ENCODE measurements at regions not wholly inside any gene's neighbourhood (a gene's known extent, or its start where the extent isn't known, plus 50 kb on each side); places are given as distances from the start of the nearest gene placed in this dataset.

DNA sequence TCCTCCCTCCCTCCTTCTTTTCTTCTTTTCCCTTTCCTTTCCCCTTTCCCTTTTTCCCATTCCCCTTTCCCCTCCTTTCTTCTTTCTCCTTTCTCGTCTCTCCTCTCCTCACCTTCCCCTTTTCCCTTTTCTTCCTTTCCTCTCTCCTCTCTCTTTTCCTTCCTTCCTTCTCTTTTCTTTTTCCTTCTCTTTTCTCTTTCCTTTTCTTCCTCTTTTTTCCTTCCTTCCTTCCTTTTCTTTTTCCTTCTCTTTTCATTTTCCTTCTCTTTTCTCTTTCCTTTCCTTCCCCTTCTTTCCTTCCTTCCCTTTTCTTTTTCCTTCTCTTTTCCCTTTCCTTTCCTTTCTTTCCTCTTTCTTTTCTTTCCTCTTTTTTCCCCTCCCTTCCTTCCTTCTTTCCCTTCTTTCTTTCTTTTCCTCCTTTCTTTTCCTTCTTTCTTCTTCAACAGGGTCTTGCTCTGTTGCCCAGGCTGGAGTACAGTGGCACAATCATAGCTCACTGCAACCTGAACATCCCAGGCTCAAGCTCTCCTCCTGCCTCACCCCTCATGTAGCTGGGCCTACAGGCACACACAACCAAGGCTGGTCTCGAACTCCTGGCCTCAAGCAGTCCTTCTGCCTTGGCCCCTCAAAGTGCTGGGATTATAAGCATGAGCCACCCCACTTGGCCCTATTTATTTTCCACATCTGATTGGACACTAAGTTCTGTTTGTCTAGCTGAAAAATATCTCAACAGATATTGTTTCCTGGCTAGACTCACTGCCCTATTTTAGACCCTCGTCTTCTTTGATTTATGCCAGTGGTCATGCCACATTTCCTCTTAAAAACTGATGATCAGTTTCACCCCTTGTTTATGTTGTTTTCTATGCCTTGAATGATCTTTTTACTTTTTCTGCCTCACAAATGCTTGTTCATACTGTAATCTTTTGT is 57.1 kb upstream of the MACF1 start:
- Histone ChIP-seq H3K27me3 (ENCODE audit: control insufficient read depth in 3 of 3, insufficient read depth in 3 of 3, low read length in 3 of 3) (no peaks in the 10 kb centered on the region), H3K9me3 (ENCODE audit: control insufficient read depth in 3 of 3, low read length in 3 of 3) (no peaks in the 10 kb centered on the region), H3K9ac (ENCODE audit: low read depth in 1 of 3, low read length in 3 of 3) (no peak overlapping the region), H3K4me3 (ENCODE audit: low read length in 3 of 3) (no peak overlapping the region), H3K36me3 (ENCODE audit: control insufficient read depth in 3 of 3, insufficient read depth in 3 of 3, low read length in 3 of 3) (no peaks in the 10 kb centered on the region), H3K4me1 (ENCODE audit: control insufficient read depth in 3 of 3, insufficient read depth in 3 of 3, low read length in 3 of 3) (peaks cover 10 to 18% (median 12%) of the 10 kb centered on the region in 3 donors), H3K27ac (ENCODE audit: low read depth, low read length) (no peak overlapping the region)

GRCh38 chr1:39148942-39149341 is 55.6 kb upstream of the MACF1 start:
- no peak overlapping the region for H3K4me3 ChIP-seq (ENCODE audit: low read length in 3 of 3)
- no peaks in the 10 kb centered on the region for H3K9me3 ChIP-seq (ENCODE audit: control insufficient read depth in 3 of 3, low read length in 3 of 3)
- H3K27ac ChIP-seq (ENCODE audit: low read depth, low read length): no peak overlapping the region
- no peak overlapping the region for H3K9ac ChIP-seq (ENCODE audit: low read depth in 1 of 3, low read length in 3 of 3)
- no peaks in the 10 kb centered on the region for H3K36me3 ChIP-seq (ENCODE audit: control insufficient read depth in 3 of 3, insufficient read depth in 3 of 3, low read length in 3 of 3)
- peaks cover 17 to 20% (median 19%) of the 10 kb centered on the region in 3 donors for H3K4me1 ChIP-seq (ENCODE audit: control insufficient read depth in 3 of 3, insufficient read depth in 3 of 3, low read length in 3 of 3)
- no peaks in the 10 kb centered on the region for H3K27me3 ChIP-seq (ENCODE audit: control insufficient read depth in 3 of 3, insufficient read depth in 3 of 3, low read length in 3 of 3)

DNA sequence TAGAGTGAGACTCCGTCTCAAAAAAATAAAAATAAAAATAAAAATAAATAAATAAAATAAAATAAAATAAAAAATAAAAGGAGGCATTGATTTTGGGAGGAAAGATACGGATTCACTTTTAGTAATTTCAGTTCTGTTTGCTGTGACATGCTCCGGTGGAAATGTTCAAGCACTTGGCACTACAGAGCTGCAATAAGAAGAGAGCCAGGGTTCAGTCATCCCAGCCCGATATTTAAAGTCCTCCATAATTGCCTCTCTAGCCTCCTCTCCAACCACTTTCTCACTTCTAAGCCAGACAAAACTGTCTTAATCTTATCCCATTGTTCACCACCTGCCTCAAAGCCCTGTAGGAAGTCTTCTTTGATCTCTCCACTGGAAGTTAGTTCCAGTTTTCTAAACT is 55.0 kb upstream of the MACF1 start:
- H3K27ac ChIP-seq (ENCODE audit: low read depth, low read length): no peak overlapping the region
- peaks cover 23 to 25% (median 24%) of the 10 kb centered on the region in 3 donors for H3K4me1 ChIP-seq (ENCODE audit: control insufficient read depth in 3 of 3, insufficient read depth in 3 of 3, low read length in 3 of 3)
- no peaks in the 10 kb centered on the region for H3K27me3 ChIP-seq (ENCODE audit: control insufficient read depth in 3 of 3, insufficient read depth in 3 of 3, low read length in 3 of 3)

GRCh38 chr1:39150779-39151178 is 53.7 kb upstream of the MACF1 start:
- H3K9me3 ChIP-seq (ENCODE audit: control insufficient read depth in 3 of 3, low read length in 3 of 3): no peaks in the 10 kb centered on the region
- no peak overlapping the region for H3K27ac ChIP-seq (ENCODE audit: low read depth, low read length)
- no peaks in the 10 kb centered on the region for H3K27me3 ChIP-seq (ENCODE audit: control insufficient read depth in 3 of 3, insufficient read depth in 3 of 3, low read length in 3 of 3)
- no peak overlapping the region for H3K4me3 ChIP-seq (ENCODE audit: low read length in 3 of 3)
- no peak overlapping the region for H3K9ac ChIP-seq (ENCODE audit: low read depth in 1 of 3, low read length in 3 of 3)
- H3K4me1 ChIP-seq (ENCODE audit: control insufficient read depth in 3 of 3, insufficient read depth in 3 of 3, low read length in 3 of 3): peaks cover 29 to 33% (median 32%) of the 10 kb centered on the region in 3 donors
- H3K36me3 ChIP-seq (ENCODE audit: control insufficient read depth in 3 of 3, insufficient read depth in 3 of 3, low read length in 3 of 3): no peaks in the 10 kb centered on the region

More for the DNA sequence above, 55.0 kb upstream of the MACF1 start:
- Histone ChIP-seq H3K4me3 (ENCODE audit: low read length in 3 of 3) (no peak overlapping the region), H3K9ac (ENCODE audit: low read depth in 1 of 3, low read length in 3 of 3) (no peak overlapping the region), H3K36me3 (ENCODE audit: control insufficient read depth in 3 of 3, insufficient read depth in 3 of 3, low read length in 3 of 3) (no peaks in the 10 kb centered on the region), H3K9me3 (ENCODE audit: control insufficient read depth in 3 of 3, low read length in 3 of 3) (no peaks in the 10 kb centered on the region)

DNA sequence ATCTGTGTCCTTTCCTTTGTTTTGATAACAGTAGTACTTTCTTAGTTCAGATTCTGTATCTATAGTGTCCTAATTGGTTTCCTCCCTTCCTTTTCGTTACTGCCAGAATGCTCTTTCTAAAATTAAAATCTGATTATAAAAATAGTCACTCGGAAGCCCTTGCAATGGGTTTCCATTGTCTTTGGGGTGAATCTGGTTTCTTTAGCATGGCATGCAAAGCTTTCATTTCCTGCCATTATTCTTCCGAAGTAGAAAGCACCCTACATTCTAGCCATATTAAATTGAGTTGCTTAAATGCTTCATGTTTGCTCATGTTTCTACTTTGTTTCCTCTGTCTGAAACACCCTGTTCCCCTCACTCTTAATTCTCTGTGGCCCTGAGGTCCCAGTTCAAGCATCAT is 53.2 kb upstream of the MACF1 start:
- H3K4me1 ChIP-seq (ENCODE audit: control insufficient read depth in 3 of 3, insufficient read depth in 3 of 3, low read length in 3 of 3): peaks cover 29 to 33% (median 32%) of the 10 kb centered on the region in 3 donors

DNA sequence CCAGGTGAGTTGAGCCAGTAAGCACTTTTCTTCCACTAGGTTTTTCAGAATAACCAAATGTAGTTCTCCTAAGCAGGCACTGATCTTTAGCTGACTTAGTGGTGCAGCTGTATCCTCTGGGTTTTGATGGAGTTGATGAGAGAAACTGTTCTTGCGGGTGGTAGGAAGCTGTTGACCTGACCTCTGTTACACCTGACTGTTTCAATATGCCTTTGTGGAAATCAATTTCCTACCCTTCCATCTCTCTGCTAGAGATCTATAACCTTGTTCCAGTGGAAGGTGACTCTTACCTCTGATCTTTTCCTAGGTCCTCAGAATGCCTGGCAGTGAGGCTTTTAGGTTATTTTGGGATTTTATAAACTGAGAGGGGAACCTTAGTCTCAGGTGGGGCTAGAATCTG is 51.6 kb upstream of the MACF1 start:
- H3K36me3 ChIP-seq (ENCODE audit: control insufficient read depth in 3 of 3, insufficient read depth in 3 of 3, low read length in 3 of 3): no peaks in the 10 kb centered on the region
- H3K4me1 ChIP-seq (ENCODE audit: control insufficient read depth in 3 of 3, insufficient read depth in 3 of 3, low read length in 3 of 3): peaks cover 29 to 35% (median 33%) of the 10 kb centered on the region in 3 donors
- H3K4me3 ChIP-seq (ENCODE audit: low read length in 3 of 3): no peak overlapping the region
- no peak overlapping the region for H3K9ac ChIP-seq (ENCODE audit: low read depth in 1 of 3, low read length in 3 of 3)
- no peaks in the 10 kb centered on the region for H3K27me3 ChIP-seq (ENCODE audit: control insufficient read depth in 3 of 3, insufficient read depth in 3 of 3, low read length in 3 of 3)
- H3K9me3 ChIP-seq (ENCODE audit: control insufficient read depth in 3 of 3, low read length in 3 of 3): no peaks in the 10 kb centered on the region
- no peak overlapping the region for H3K27ac ChIP-seq (ENCODE audit: low read depth, low read length)

More for the DNA sequence above, 53.2 kb upstream of the MACF1 start:
- Histone ChIP-seq H3K9ac (ENCODE audit: low read depth in 1 of 3, low read length in 3 of 3) (no peak overlapping the region), H3K27me3 (ENCODE audit: control insufficient read depth in 3 of 3, insufficient read depth in 3 of 3, low read length in 3 of 3) (no peaks in the 10 kb centered on the region), H3K27ac (ENCODE audit: low read depth, low read length) (no peak overlapping the region), H3K4me3 (ENCODE audit: low read length in 3 of 3) (no peak overlapping the region), H3K9me3 (ENCODE audit: control insufficient read depth in 3 of 3, low read length in 3 of 3) (no peaks in the 10 kb centered on the region), H3K36me3 (ENCODE audit: control insufficient read depth in 3 of 3, insufficient read depth in 3 of 3, low read length in 3 of 3) (no peaks in the 10 kb centered on the region)

DNA sequence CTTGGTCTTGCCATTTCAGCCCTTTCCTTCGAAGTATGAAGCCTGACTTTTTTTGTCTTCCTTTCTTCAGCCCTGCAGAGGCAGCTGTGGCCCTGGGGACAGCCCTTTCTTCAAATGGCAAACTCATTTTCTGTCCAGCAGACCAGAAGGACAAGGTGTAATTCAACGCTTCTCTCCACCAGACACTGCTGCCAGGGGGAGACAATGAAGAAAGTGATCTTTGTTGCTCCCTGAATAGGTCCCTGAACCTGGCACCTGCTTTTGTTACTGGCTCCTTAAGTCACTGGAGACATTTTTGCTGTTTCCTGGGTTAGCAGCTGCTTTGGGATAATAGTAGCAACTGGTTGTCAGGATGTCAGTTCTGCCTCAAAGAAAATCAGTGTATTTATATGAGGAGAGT is 50.8 kb upstream of the MACF1 start:
- Histone ChIP-seq H3K27me3 (ENCODE audit: control insufficient read depth in 3 of 3, insufficient read depth in 3 of 3, low read length in 3 of 3) (no peaks in the 10 kb centered on the region), H3K27ac (ENCODE audit: low read depth, low read length) (no peak overlapping the region), H3K4me3 (ENCODE audit: low read length in 3 of 3) (peak overlapping the region in 1 of 3 donors; percentile 44), H3K36me3 (ENCODE audit: control insufficient read depth in 3 of 3, insufficient read depth in 3 of 3, low read length in 3 of 3) (no peaks in the 10 kb centered on the region), H3K9ac (ENCODE audit: low read depth in 1 of 3, low read length in 3 of 3) (peak overlapping the region in 1 of 3 donors; percentile 2), H3K9me3 (ENCODE audit: control insufficient read depth in 3 of 3, low read length in 3 of 3) (no peaks in the 10 kb centered on the region), H3K4me1 (ENCODE audit: control insufficient read depth in 3 of 3, insufficient read depth in 3 of 3, low read length in 3 of 3) (peaks cover 36 to 41% (median 40%) of the 10 kb centered on the region in 3 donors)

GRCh38 chr1:39154553-39155421 is 49.7 kb upstream of the MACF1 start:
- Histone ChIP-seq H3K27me3 (ENCODE audit: control insufficient read depth in 3 of 3, insufficient read depth in 3 of 3, low read length in 3 of 3) (no peaks in the 10 kb centered on the region), H3K9ac (ENCODE audit: low read depth in 1 of 3, low read length in 3 of 3) (no peak overlapping the region), H3K4me3 (ENCODE audit: low read length in 3 of 3) (no peak overlapping the region), H3K4me1 (ENCODE audit: control insufficient read depth in 3 of 3, insufficient read depth in 3 of 3, low read length in 3 of 3) (peaks cover 43 to 47% (median 45%) of the 10 kb centered on the region in 3 donors), H3K9me3 (ENCODE audit: control insufficient read depth in 3 of 3, low read length in 3 of 3) (no peaks in the 10 kb centered on the region), H3K27ac (ENCODE audit: low read depth, low read length) (peak overlapping the region; percentile 33), H3K36me3 (ENCODE audit: control insufficient read depth in 3 of 3, insufficient read depth in 3 of 3, low read length in 3 of 3) (no peaks in the 10 kb centered on the region)
